H9 (cell line): ENCODE measurements at regions not wholly inside any gene's neighbourhood (a gene's known extent, or its start where the extent isn't known, plus 50 kb on each side); places are given as distances from the start of the nearest gene placed in this dataset.

Experiments used
- DNase-seq: peaks from one replicate; pipeline ENCODE4 v3.0.0-alpha.2; 2017
- H2AFZ ChIP-seq: one replicate; pipeline ENCODE4 v1.6.1; 2013; ENCODE audit warnings: mild to moderate bottlenecking, low read length, control low read depth, moderate library complexity
- H2AK5ac ChIP-seq: 2 replicates; pipeline ENCODE4 v1.6.1; 2013; ENCODE audit warnings: low read length, control low read depth, mixed read lengths; ENCODE audit not compliant: insufficient read length
- H2BK120ac ChIP-seq: one replicate; pipeline ENCODE4 v1.6.1; 2013; ENCODE audit warnings: low read depth, mild to moderate bottlenecking, low read length, control low read depth, inconsistent platforms; ENCODE audit not compliant: poor library complexity, severe bottlenecking
- H2BK12ac ChIP-seq: 2 replicates; pipeline ENCODE4 v1.6.1; 2013; ENCODE audit warnings: low read length, control low read depth, mixed read lengths, low read depth; ENCODE audit not compliant: insufficient read length
- H2BK15ac ChIP-seq: 2 replicates; pipeline ENCODE4 v1.6.1; 2013; ENCODE audit warnings: low read depth, low read length, control low read depth
- H2BK20ac ChIP-seq: one replicate; pipeline ENCODE4 v1.6.1; 2013; ENCODE audit warnings: low read depth, mild to moderate bottlenecking, low read length, control low read depth, inconsistent platforms; ENCODE audit not compliant: poor library complexity, severe bottlenecking
- H2BK5ac ChIP-seq: 2 replicates; pipeline ENCODE4 v1.6.1; 2013; ENCODE audit warnings: low read length, control low read depth, mixed read lengths; ENCODE audit not compliant: insufficient read length
- H3K14ac ChIP-seq: 2 replicates; pipeline ENCODE4 v1.6.1; 2013; ENCODE audit warnings: low read length, control low read depth; ENCODE audit not compliant: insufficient read depth
- H3K18ac ChIP-seq: 2 replicates; pipeline ENCODE4 v1.6.1; 2013; ENCODE audit warnings: low read depth, mild to moderate bottlenecking, mixed read lengths, low read length, control low read depth; ENCODE audit not compliant: insufficient read length
- H3K23ac ChIP-seq: 2 replicates; pipeline ENCODE4 v1.6.1; 2013; ENCODE audit warnings: low read length, control low read depth, mixed read lengths, low read depth; ENCODE audit not compliant: insufficient read length
- H3K23me2 ChIP-seq: 2 replicates; pipeline ENCODE4 v1.6.1; 2013; ENCODE audit warnings: low read depth, mild to moderate bottlenecking, mixed read lengths, low read length, control low read depth; ENCODE audit not compliant: insufficient read length, poor library complexity, severe bottlenecking
- H3K27ac ChIP-seq: 2 replicates; pipeline ENCODE4 v1.5.1; 2013; ENCODE audit warnings: low read length, control low read depth, mixed read lengths, low read depth; ENCODE audit not compliant: insufficient read length
- H3K27me3 ChIP-seq: 2 replicates; pipeline ENCODE4 v1.6.1; 2013; ENCODE audit warnings: low read length, control low read depth, inconsistent platforms; ENCODE audit not compliant: insufficient read depth
- H3K4ac ChIP-seq: 2 replicates; pipeline ENCODE4 v1.6.1; 2013; ENCODE audit warnings: low read depth, mild to moderate bottlenecking, control low read depth, inconsistent platforms, low read length, moderate library complexity
- H3K4me1 ChIP-seq: 2 replicates; pipeline ENCODE4 v1.6.1; 2013; ENCODE audit warnings: low read length, control low read depth, inconsistent platforms; ENCODE audit not compliant: insufficient read depth
- H3K4me2 ChIP-seq: 2 replicates; pipeline ENCODE4 v1.6.1; 2013; ENCODE audit warnings: low read length, control low read depth, mixed read lengths; ENCODE audit not compliant: insufficient read length, insufficient read depth
- H3K56ac ChIP-seq: 2 replicates; pipeline ENCODE4 v1.6.1; 2013; ENCODE audit warnings: low read depth, mild to moderate bottlenecking, mixed read lengths, low read length, control low read depth; ENCODE audit not compliant: insufficient read length
- H3K79me1 ChIP-seq: 2 replicates; pipeline ENCODE4 v1.6.1; 2013; ENCODE audit warnings: low read depth, mild to moderate bottlenecking, moderate library complexity, low read length, control low read depth, inconsistent platforms; ENCODE audit not compliant: insufficient read depth, poor library complexity, severe bottlenecking
- H3K79me2 ChIP-seq: 2 replicates; pipeline ENCODE4 v1.6.1; 2013; ENCODE audit warnings: low read length, control low read depth, inconsistent platforms; ENCODE audit not compliant: insufficient read depth
- H3K9ac ChIP-seq: 2 replicates; pipeline ENCODE4 v1.6.1; 2013; ENCODE audit warnings: low read length, control low read depth, mixed read lengths; ENCODE audit not compliant: insufficient read length; ENCODE audit errors: extremely low read depth
- H3K9me3 ChIP-seq: one replicate; pipeline ENCODE4 v1.6.1; 2013; ENCODE audit warnings: low read depth, low read length, inconsistent platforms; ENCODE audit not compliant: control insufficient read depth
- H3T11ph ChIP-seq: one replicate; pipeline ENCODE4 v1.6.1; 2013; ENCODE audit warnings: mild to moderate bottlenecking, low read length, control low read depth, inconsistent platforms
- H4K20me1 ChIP-seq: one replicate; pipeline ENCODE4 v1.6.1; 2013; ENCODE audit not compliant: control insufficient read depth, insufficient read length, insufficient read depth
- H4K5ac ChIP-seq: 2 replicates; pipeline ENCODE4 v1.6.1; 2013; ENCODE audit warnings: low read depth, mild to moderate bottlenecking, mixed read lengths, low read length, control low read depth; ENCODE audit not compliant: insufficient read length
- H4K8ac ChIP-seq: replicated peaks from 2 replicates; pipeline ENCODE4 v1.6.1; 2013; ENCODE audit warnings: low read length, control low read depth, mixed read lengths, low read depth; ENCODE audit not compliant: insufficient read length
- H4K91ac ChIP-seq: 2 replicates; pipeline ENCODE4 v1.6.1; 2013; ENCODE audit warnings: low read depth, mild to moderate bottlenecking, moderate library complexity, mixed read lengths, low read length, control low read depth; ENCODE audit not compliant: insufficient read length
- H3K27ac Mint-ChIP-seq, 3 experiments: 2 replicates in 2 of 3; 3 replicates in 1 of 3; pipeline ENCODE4 v1.8.0; 2020 to 2021; ENCODE audit warnings: mixed read lengths in 3 of 3, mild to moderate bottlenecking in 1 of 3, moderate library complexity in 1 of 3
- H3K27me3 Mint-ChIP-seq: 2 replicates; pipeline ENCODE4 v1.8.0; 2021; ENCODE audit warnings: low read depth, mild to moderate bottlenecking, moderate library complexity, mixed read lengths
- H3K36me3 Mint-ChIP-seq, 3 experiments: 2 replicates in 2 of 3; 3 replicates in 1 of 3; pipeline ENCODE4 v1.8.0; 2020 to 2021; ENCODE audit warnings: low read depth in 3 of 3, mixed read lengths in 3 of 3; ENCODE audit not compliant: insufficient read depth in 1 of 3
- H3K4me1 Mint-ChIP-seq, 2 experiments: 2 replicates each; pipeline ENCODE4 v1.8.0; 2020; ENCODE audit warnings: mixed read lengths in 2 of 2
- H3K4me3 Mint-ChIP-seq, 2 experiments: 2 replicates in 1 of 2; 3 replicates in 1 of 2; pipeline ENCODE4 v1.8.0; 2020 to 2021; ENCODE audit warnings: mild to moderate bottlenecking in 2 of 2, mixed read lengths in 2 of 2, moderate library complexity in 1 of 2
- H3K9me3 Mint-ChIP-seq, 2 experiments: 2 replicates in 1 of 2; 3 replicates in 1 of 2; pipeline ENCODE4 v1.8.0; 2020; ENCODE audit warnings: mild to moderate bottlenecking in 2 of 2, mixed read lengths in 2 of 2, moderate library complexity in 1 of 2
- CTCF ChIP-seq: fragments of 200-600 bp; sonication (generic); conservative IDR thresholded peaks from 3 replicates; pipeline ENCODE4 v1.8.0; 2021; ENCODE audit warnings: antibody characterized with exemption, mild to moderate bottlenecking
- whole genome bisulfite sequencing: extraction: QIAGEN DNeasy Blood & Tissue Kit; methylation state at CpG from one replicate; pipeline ENCODE4 v1.1.7; 2013; ENCODE audit warnings: missing lambda C conversion rate, low lambda C conversion rate, mixed read lengths; ENCODE audit not compliant: insufficient read length; ENCODE audit errors: extremely low coverage; 5-methylcytosine and 5-hydroxymethylcytosine counted together

GRCh38 chr16:17951378-17951777 is 385.2 kb downstream of the NPIPA8 start:
- Mint-ChIP-seq H3K36me3 (no peaks in the 10 kb centered on the region), H3K4me3 (no peak overlapping the region), H3K27me3 (peaks cover 4% of the 10 kb centered on the region; the same call in 1 of the 2 replicates), H3K4me1 (peaks cover 24 to 30% of the 10 kb centered on the region in 2 experiments), H3K27ac (no peak overlapping the region), H3K9me3 (peaks cover 0 to 2% of the 10 kb centered on the region in 2 experiments; a peak in 1 of 5 replicates)
- Histone ChIP-seq H4K91ac (no peak overlapping the region), H3T11ph (no peak overlapping the region), H3K4me2 (no peak overlapping the region), H3K4me1 (no peaks in the 10 kb centered on the region), H3K23ac (no peak overlapping the region), H3K27me3 (no peaks in the 10 kb centered on the region), H3K79me1 (no peaks in the 10 kb centered on the region), H4K8ac (no peak overlapping the region), H4K20me1 (no peaks in the 10 kb centered on the region), H3K79me2 (no peaks in the 10 kb centered on the region), H2BK12ac (no peak overlapping the region), H2AK5ac (no peak overlapping the region), H3K27ac (no peak overlapping the region), H3K14ac (no peak overlapping the region), H2BK5ac (no peak overlapping the region), H3K9ac (no peak overlapping the region), H2BK15ac (no peak overlapping the region), H3K18ac (no peak overlapping the region), H3K9me3 (no peaks in the 10 kb centered on the region), H4K5ac (no peak overlapping the region), H2BK120ac (no peak overlapping the region), H3K4ac (no peak overlapping the region), H2BK20ac (no peak overlapping the region), H3K23me2 (no peaks in the 10 kb centered on the region), H3K56ac (no peak overlapping the region), H2AFZ (no peak overlapping the region)
- no peak for DNase-seq
- TF ChIP-seq CTCF: no peak
- WGBS: 100% methylated on average over 1 of the region's 4 CpGs
